Loucy (cell line): ENCODE measurements at regions not wholly inside any gene's neighbourhood (a gene's known extent, or its start where the extent isn't known, plus 50 kb on each side); places are given as distances from the start of the nearest gene placed in this dataset.

Experiments
- H2AFZ ChIP-seq: fragments of 200-600 bp; sonication (generic); 2 replicates; pipeline ENCODE4 v1.6.0; 2016; ENCODE audit warnings: antibody characterized with exemption, mild to moderate bottlenecking, low read length, moderate library complexity
- H3F3A ChIP-seq: fragments of 200-600 bp; 2 replicates; pipeline ENCODE4 v1.6.0; 2016; ENCODE audit warnings: antibody characterized with exemption, low read depth, mild to moderate bottlenecking
- H3K27me3 ChIP-seq: fragments of 200-600 bp; sonication (generic); 2 replicates; pipeline ENCODE4 v1.6.1; 2014; ENCODE audit warnings: low read length, mild to moderate bottlenecking; ENCODE audit not compliant: insufficient read depth, poor library complexity, severe bottlenecking
- H3K36me3 ChIP-seq: fragments of 200-600 bp; sonication (generic); 2 replicates; pipeline ENCODE4 v1.6.1; 2016; ENCODE audit warnings: low read length; ENCODE audit not compliant: insufficient read depth
- H3K4me1 ChIP-seq: fragments of 200-600 bp; sonication (generic); 2 replicates; pipeline ENCODE4 v1.5.1; 2014; ENCODE audit warnings: low read length, mild to moderate bottlenecking; ENCODE audit not compliant: insufficient read depth, poor library complexity, severe bottlenecking
- H3K4me2 ChIP-seq: fragments of 200-600 bp; sonication (generic); 2 replicates; pipeline ENCODE4 v1.6.0; 2014; ENCODE audit warnings: antibody characterized with exemption, low read length, low read depth, mild to moderate bottlenecking; ENCODE audit not compliant: poor library complexity, severe bottlenecking
- H3K4me3 ChIP-seq: fragments of 200-600 bp; sonication (generic); 2 replicates; pipeline ENCODE4 v1.5.1; 2014; ENCODE audit warnings: low read length, mild to moderate bottlenecking, mixed read lengths; ENCODE audit not compliant: poor library complexity, severe bottlenecking
- H3K79me2 ChIP-seq: fragments of 200-600 bp; sonication (generic); 2 replicates; pipeline ENCODE4 v1.6.1; 2014; ENCODE audit warnings: low read length; ENCODE audit not compliant: insufficient read depth
- H3K9ac ChIP-seq: fragments of 200-600 bp; sonication (generic); 2 replicates; pipeline ENCODE4 v1.6.0; 2014; ENCODE audit warnings: mild to moderate bottlenecking, low read depth, low read length, moderate library complexity; ENCODE audit not compliant: poor library complexity, severe bottlenecking
- H3K9me2 ChIP-seq: fragments of 200-600 bp; sonication (generic); replicated peaks from 2 replicates; pipeline ENCODE4 v1.6.1; 2016; ENCODE audit warnings: low read depth, low read length, mixed read lengths
- H3K9me3 ChIP-seq: fragments of 200-600 bp; sonication (generic); 2 replicates; pipeline ENCODE4 v1.6.1; 2014; ENCODE audit warnings: mild to moderate bottlenecking, antibody characterized with exemption, low read length, low read depth; ENCODE audit not compliant: insufficient read depth
- H4K20me1 ChIP-seq: fragments of 200-600 bp; sonication (generic); 2 replicates; pipeline ENCODE4 v1.6.0; 2014; ENCODE audit warnings: antibody characterized with exemption, low read length, mild to moderate bottlenecking; ENCODE audit not compliant: insufficient read depth, poor library complexity, severe bottlenecking
- CTCF ChIP-seq: fragments of 200-600 bp; sonication (generic); conservative IDR thresholded peaks from 2 replicates; pipeline ENCODE4 v1.5.1; 2014; ENCODE audit warnings: mild to moderate bottlenecking, antibody characterized with exemption, low read length
- EZH2phosphoT487 ChIP-seq: fragments of 200-600 bp; IDR thresholded peaks from 2 replicates; pipeline ENCODE4 v1.6.1; 2018; ENCODE audit warnings: antibody characterized with exemption, mild to moderate bottlenecking, moderate library complexity, borderline replicate concordance

- no peaks in the 10 kb centered on the region for H4K20me1 ChIP-seq
- no peaks in the 10 kb centered on the region for H3K79me2 ChIP-seq
- H3K36me3 ChIP-seq = no peaks in the 10 kb centered on the region
- H3K4me1 ChIP-seq = peaks cover 12% of the 10 kb centered on the region
- no peak overlapping the region for H3K4me3 ChIP-seq
- no peak overlapping the region for H3K9ac ChIP-seq
- H3K4me2 ChIP-seq = no peak overlapping the region
- H3F3A ChIP-seq = no peaks in the 10 kb centered on the region
- H3K27me3 ChIP-seq = no peaks in the 10 kb centered on the region
- H3K9me3 ChIP-seq = no peaks in the 10 kb centered on the region
- H3K9me2 ChIP-seq = no peaks in the 10 kb centered on the region
- H2AFZ ChIP-seq = no peak overlapping the region
- TF ChIP-seq CTCF = no peak
- no peak for TF ChIP-seq EZH2phosphoT487
Measured at GRCh38 chr2:23321751-23322150, 63.2 kb upstream of the KLHL29 start.

- H3K36me3 ChIP-seq = no peaks in the 10 kb centered on the region
- H3K79me2 ChIP-seq = no peaks in the 10 kb centered on the region
Measured at GRCh38 chr2:23322567-23323197, 62.3 kb upstream of the KLHL29 start.

GRCh38 chr2:23323198-23323916, 61.6 kb upstream of the KLHL29 start:
- Histone ChIP-seq H3K4me3 (no peak overlapping the region), H3K36me3 (no peaks in the 10 kb centered on the region), H3F3A (no peaks in the 10 kb centered on the region), H3K9ac (no peak overlapping the region), H2AFZ (no peak overlapping the region), H3K4me1 (peaks cover 12% of the 10 kb centered on the region), H4K20me1 (no peaks in the 10 kb centered on the region), H3K27me3 (no peaks in the 10 kb centered on the region), H3K79me2 (no peaks in the 10 kb centered on the region), H3K4me2 (no peak overlapping the region), H3K9me2 (no peaks in the 10 kb centered on the region), H3K9me3 (no peaks in the 10 kb centered on the region)
- no peak for TF ChIP-seq CTCF
- TF ChIP-seq EZH2phosphoT487 = no peak

More at GRCh38 chr2:23322567-23323197, 62.3 kb upstream of the KLHL29 start:
- H3K4me3 ChIP-seq = no peak overlapping the region
- no peak overlapping the region for H3K9ac ChIP-seq
- no peaks in the 10 kb centered on the region for H3F3A ChIP-seq
- no peak overlapping the region for H3K4me2 ChIP-seq
- H3K9me2 ChIP-seq = no peaks in the 10 kb centered on the region
- no peaks in the 10 kb centered on the region for H3K9me3 ChIP-seq
- H4K20me1 ChIP-seq = no peaks in the 10 kb centered on the region
- H3K4me1 ChIP-seq = peaks cover 12% of the 10 kb centered on the region
- TF ChIP-seq CTCF = no peak
- no peak for TF ChIP-seq EZH2phosphoT487
- no peak overlapping the region for H2AFZ ChIP-seq
- H3K27me3 ChIP-seq = no peaks in the 10 kb centered on the region
